Right hindlimb (tissue), 1 donor: ENCODE measurements at regions not wholly inside any gene's neighbourhood (a gene's known extent, or its start where the extent isn't known, plus 50 kb on each side); places are given as distances from the start of the nearest gene placed in this dataset.
"Not testable (repeated sequence)": the region's sequence is repeated elsewhere in the genome, so short reads cannot be mapped to it uniquely, and the experiment has no call there.

Experiments used
- DNase-seq: peaks from one replicate; pipeline ENCODE4 v3.0.0-alpha.2; 2018

DNA sequence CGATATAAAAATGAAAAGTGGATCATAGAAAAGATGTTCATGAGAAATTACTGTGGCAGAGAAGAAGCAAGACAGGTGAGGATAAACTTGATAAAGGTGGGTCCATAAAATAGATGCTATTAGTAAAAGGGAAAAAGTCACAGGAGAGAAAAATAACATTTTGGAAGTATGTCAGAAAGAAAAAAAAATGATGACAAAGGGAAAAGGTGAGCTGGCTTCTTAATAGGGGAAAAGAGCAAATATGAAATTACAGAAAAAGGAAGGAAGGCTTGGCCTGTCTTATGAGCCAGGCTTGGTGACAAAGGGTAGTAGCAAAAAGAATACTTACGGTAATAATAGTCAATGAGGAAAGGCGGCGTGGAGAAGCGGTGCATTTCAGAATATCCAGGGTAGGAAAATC lies 386.1 kb downstream of the RWDD3 start:
- DNase-seq, result no peak

GRCh38 chr1:95622609-95623008 lies 388.6 kb downstream of the RWDD3 start:
- no peak for DNase-seq

DNA sequence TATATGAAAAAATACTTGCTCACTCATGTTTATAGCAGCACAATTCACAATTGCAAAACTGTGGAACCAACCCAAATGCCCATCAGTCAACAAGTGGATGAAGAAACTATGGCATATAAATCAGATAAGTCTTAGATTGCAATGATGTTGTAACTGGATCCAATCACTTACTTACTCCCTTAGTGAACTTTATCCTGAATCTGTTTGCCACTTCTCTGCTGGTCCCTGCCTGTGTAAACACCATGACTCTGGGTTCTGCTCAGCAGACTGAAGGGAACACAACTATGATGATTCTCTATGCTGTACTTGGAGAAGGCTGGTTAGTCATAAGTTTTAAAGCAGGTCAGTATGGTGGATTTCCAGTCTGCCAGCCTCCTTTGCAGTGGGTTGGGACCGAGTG lies 391.2 kb downstream of the RWDD3 start:
- no peak for DNase-seq

GRCh38 chr1:95627244-95627643 lies 393.2 kb downstream of the RWDD3 start:
- DNase-seq, result no peak

- no peak for DNase-seq
Measured at GRCh38 chr1:95631695-95632094, 397.7 kb downstream of the RWDD3 start.

DNA sequence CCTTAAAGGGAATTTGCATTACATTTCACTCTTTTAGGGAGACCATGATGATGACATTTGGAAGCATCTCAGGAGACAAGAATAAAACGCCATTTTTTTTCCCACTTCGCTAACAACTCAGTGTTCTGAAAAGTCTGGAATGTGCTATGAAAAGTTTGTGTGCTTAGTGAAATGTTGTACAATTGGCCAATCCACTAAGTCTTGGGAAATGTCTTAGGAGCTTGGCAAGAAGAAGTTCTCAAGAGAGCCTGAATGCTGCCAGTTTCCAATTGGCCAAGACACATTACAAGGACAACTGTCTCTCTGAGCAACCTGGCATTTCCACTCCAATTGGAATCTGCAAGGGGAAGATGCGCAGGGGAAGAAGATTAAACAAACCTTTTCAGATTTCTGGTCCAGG lies 401.8 kb downstream of the RWDD3 start:
- no peak for DNase-seq

- DNase-seq, result no peak
Measured at GRCh38 chr1:95636897-95637296, 402.9 kb downstream of the RWDD3 start.

GRCh38 chr1:95640746-95641145 lies 406.7 kb downstream of the RWDD3 start:
- DNase-seq, result no peak

GRCh38 chr1:95641386-95641785 lies 407.4 kb downstream of the RWDD3 start:
- DNase-seq, result no peak

GRCh38 chr1:95642035-95642434 lies 408.0 kb downstream of the RWDD3 start:
- no peak for DNase-seq

- DNase-seq, result no peak
Measured at GRCh38 chr1:95643071-95643470, 409.1 kb downstream of the RWDD3 start.

DNA sequence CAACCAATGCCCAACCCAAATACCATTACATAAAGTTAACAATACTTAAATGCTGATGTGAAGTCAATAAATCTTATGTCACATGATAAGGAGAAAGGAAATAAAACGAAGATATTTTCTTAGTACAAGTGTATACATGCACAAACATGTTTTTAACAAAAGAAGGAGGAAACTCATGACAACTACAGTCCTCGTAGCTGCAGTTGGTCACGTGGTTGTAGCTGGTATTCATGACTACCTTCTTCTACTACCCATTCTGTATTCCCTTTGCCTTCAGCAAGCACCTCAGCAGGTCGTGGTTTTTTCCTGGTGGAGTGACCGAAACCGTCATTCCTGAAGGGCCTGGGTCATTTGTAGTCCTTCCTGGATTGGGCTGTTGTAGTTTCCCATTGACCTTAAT lies 411.1 kb downstream of the RWDD3 start:
- DNase-seq, result not testable (repeated sequence)

DNA sequence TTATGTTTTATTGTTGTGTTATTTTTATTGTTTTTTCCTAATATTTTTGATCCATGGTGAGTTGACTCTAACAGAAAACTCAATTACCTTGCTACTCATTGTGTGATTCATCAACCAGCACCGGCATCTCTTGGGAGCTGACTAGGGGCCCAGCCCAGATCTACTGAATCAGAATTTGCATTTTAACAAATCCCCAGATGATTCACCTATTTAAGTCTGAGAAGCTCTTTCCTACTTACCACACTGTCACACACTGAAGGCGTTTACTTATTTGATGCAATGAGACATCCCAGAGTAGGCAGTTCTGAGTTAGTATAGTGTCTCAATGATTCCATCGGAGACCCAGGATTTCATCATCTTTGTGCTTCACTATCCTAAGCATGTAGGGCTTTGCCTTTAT lies 416.6 kb downstream of the RWDD3 start:
- no peak for DNase-seq

- DNase-seq, result no peak
Measured at GRCh38 chr1:95652423-95652965, 418.5 kb downstream of the RWDD3 start.

GRCh38 chr1:95653618-95654017 lies 419.6 kb downstream of the RWDD3 start:
- DNase-seq, result no peak

DNA sequence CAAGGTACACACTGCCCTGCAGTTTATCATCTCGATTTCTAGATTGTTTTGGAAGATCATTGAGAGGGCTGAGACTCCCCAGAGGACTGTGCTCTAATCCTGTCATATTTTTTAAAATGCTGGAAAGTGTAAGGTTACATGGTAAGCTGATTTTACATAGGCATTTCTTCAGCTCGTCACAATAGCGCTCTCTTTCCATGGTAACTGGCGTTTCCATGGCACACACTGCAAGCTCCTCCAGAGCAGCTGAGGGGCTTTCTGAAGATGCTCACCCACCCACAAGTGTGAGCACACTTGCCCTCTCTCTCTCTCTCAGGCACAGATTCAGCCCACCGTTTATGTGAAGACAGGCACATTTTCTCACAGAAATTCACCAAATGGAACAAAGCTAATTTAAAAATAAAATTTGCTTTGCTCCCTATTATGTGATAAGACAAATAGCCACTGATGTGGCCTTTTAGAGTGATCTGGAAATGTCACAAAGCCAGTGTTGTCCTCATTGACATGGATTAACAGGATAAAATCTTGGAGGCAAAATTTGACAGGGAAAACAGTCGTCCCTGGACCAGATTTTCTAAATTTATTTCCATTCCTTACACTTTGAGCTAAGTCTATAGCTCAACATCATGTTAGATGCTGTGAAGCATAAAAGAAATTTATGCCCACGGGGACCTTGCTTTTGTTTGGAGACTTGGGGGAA lies 421.5 kb downstream of the RWDD3 start:
- no peak for DNase-seq

GRCh38 chr1:95657248-95657647 lies 423.2 kb downstream of the RWDD3 start:
- DNase-seq, result no peak

DNA sequence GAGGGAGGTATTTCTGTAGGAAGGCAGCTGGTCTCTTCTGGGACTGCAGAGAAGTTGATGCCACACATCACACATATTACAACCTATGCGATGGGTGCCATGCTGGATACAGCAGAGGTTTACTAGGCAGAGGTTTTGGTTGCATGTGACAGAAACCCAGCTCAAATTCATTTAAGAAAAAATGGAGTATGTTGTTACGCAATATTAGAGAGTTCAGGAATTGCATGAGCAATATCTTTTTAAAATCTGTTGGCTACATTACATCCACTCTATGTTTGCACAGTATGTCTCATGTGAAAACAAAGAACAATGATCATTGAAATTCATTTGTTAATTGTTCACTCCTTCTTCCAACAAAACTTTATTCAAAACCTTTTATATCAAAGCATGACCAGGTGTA lies 425.2 kb downstream of the RWDD3 start:
- DNase-seq, result no peak

GRCh38 chr1:95659588-95659987 lies 425.6 kb downstream of the RWDD3 start:
- DNase-seq, result no peak

GRCh38 chr1:95660736-95661135 lies 426.7 kb downstream of the RWDD3 start:
- no peak for DNase-seq

- not testable (repeated sequence) for DNase-seq
Measured at GRCh38 chr1:95663530-95663929, 429.5 kb downstream of the RWDD3 start.

DNA sequence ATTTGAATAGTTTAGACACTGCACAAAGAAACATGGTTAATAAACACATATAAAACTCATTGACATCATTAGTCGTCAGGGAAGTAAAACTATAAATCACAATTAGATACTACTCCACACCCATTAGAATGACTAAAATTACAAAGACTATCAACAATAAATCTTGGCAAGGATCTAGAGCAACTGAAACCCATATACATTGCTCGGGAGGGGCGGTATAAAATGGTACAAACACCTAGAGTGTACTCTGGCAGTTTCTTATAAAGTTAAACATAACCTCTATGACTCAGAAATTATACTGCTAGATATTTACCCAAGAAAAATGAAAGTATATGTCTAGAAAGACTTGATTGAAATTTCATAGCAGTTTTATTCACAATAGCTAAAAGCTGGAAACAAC lies 434.2 kb downstream of the RWDD3 start:
- no peak for DNase-seq

DNA sequence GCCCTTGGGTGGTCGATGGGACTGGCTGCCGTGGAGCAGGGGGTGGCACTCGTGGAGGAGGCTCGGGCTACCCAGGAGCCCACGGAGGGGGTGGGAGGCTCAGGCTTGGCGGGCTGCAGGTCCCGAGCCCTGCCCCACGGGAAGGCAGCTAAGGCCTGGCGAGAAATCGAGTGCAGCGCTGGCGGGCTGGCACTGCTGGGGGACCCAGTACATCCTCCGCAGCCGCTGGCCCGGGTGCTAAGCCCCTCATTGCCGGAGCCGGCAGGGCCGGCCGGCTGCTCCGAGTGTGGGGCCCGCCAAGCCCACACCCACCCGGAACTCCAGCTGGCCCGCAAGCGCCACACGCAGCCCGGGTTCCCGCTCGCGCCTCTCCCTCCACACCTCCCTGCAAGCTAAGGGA lies 435.6 kb downstream of the RWDD3 start:
- DNase-seq, result not testable (repeated sequence)

DNA sequence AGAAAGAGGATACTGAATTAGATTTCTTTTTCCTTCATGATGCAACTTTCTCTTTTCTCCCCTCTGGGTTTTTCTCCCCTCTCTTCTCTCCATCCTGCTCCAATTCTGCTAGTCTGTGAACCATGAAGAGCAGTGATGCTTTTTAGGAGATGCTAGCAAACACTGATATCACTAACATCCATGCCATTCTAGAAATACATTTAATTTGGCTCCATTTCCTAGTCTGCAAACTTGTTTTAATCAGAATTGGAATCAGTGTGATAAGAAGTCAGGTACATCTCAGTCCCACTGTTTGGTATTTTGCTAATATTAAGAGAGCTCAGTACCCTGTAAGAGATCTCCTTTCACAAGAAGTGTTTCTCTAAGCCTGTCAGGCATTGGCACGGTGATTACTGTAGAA lies 437.1 kb downstream of the RWDD3 start:
- DNase-seq, result no peak

DNA sequence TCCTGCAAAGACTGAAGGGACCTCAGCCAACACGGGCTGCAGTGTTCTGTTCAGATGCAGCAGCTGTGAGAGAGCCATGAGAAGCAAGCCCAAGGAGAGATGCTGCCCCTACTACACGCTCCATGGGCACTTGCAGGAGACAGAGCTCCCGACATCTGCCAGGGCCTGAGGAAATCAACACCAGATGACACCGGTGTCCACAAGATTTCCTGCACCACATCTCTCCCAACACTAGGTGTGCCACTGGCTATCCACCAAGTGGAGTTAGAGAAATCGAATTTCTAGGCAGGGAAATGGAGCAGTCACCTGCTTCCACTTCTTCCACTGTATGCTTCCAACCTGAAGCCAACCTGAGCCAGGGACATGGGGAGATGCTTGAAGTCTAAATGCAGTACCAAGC lies 445.3 kb downstream of the RWDD3 start:
- no peak for DNase-seq
